ENCODE measurements at regions not wholly inside any gene's neighbourhood (a gene's known extent, or its start where the extent isn't known, plus 50 kb on each side); places are given as distances from the start of the nearest gene placed in this dataset.

- FAIRE-seq: no peak
These were observed 1087.8 kb upstream of the TMEM132C start for GRCh38 chr12:127179176-127179575.

GRCh38 chr12:127182018-127182417 is 1085.0 kb upstream of the TMEM132C start:
- no peak for FAIRE-seq
- no peak for TF ChIP-seq CTCF (IDR thresholded peaks at IDR 0.05; ENCODE audit: borderline replicate concordance, extremely low read depth, insufficient read depth)
- Histone ChIP-seq H3K4me1 (ENCODE audit: control insufficient read depth in 2 of 3, insufficient read depth in 2 of 3, low read depth in 1 of 3, low read length in 3 of 3) (no peaks in the 10 kb centered on the region), H3K36me3 (ENCODE audit: control insufficient read depth in 2 of 3, insufficient read depth in 3 of 3, low read length in 3 of 3) (no peaks in the 10 kb centered on the region), H3K27ac (ENCODE audit: low read depth in 2 of 2, low read length in 2 of 2) (no peak overlapping the region), H3K9ac (ENCODE audit: low read length in 3 of 3) (no peak overlapping the region), H3K4me3 (ENCODE audit: low read length in 3 of 3) (no peak overlapping the region), H3K27me3 (ENCODE audit: control insufficient read depth, insufficient read depth, low read length) (no peaks in the 10 kb centered on the region), H3K9me3 (ENCODE audit: control insufficient read depth in 2 of 3, insufficient read depth in 1 of 3, low read length in 3 of 3) (peaks cover 0 to 8% (median under 1%) of the 10 kb centered on the region in 3 donors)
- DNase-seq: no peak
- intact Hi-C loops (cut with DNase I): no loop called here

More at GRCh38 chr12:127179176-127179575, 1087.8 kb upstream of the TMEM132C start:
- no peak overlapping the region for H3K4me3 ChIP-seq (ENCODE audit: low read length in 3 of 3)
- DNase-seq: no peak
- intact Hi-C loops (cut with DNase I): no loop called here
- H3K4me1 ChIP-seq (ENCODE audit: control insufficient read depth in 2 of 3, insufficient read depth in 2 of 3, low read depth in 1 of 3, low read length in 3 of 3): no peaks in the 10 kb centered on the region
- H3K27ac ChIP-seq (ENCODE audit: low read depth in 2 of 2, low read length in 2 of 2): no peak overlapping the region
- H3K9ac ChIP-seq (ENCODE audit: low read length in 3 of 3): no peak overlapping the region
- H3K9me3 ChIP-seq (ENCODE audit: control insufficient read depth in 2 of 3, insufficient read depth in 1 of 3, low read length in 3 of 3): peaks cover 0 to 13% (median 3%) of the 10 kb centered on the region in 3 donors
- no peak for TF ChIP-seq CTCF (IDR thresholded peaks at IDR 0.05; ENCODE audit: borderline replicate concordance, extremely low read depth, insufficient read depth)
- no peaks in the 10 kb centered on the region for H3K36me3 ChIP-seq (ENCODE audit: control insufficient read depth in 2 of 3, insufficient read depth in 3 of 3, low read length in 3 of 3)
- H3K27me3 ChIP-seq (ENCODE audit: control insufficient read depth, insufficient read depth, low read length): no peaks in the 10 kb centered on the region

GRCh38 chr12:127189992-127190391 is 1077.0 kb upstream of the TMEM132C start:
- intact Hi-C loops (cut with DNase I): no loop called here

More at GRCh38 chr12:127189992-127190391, 1077.0 kb upstream of the TMEM132C start:
- TF ChIP-seq CTCF (IDR thresholded peaks at IDR 0.05; ENCODE audit: borderline replicate concordance, extremely low read depth, insufficient read depth): no peak
- Histone ChIP-seq H3K27ac (ENCODE audit: low read depth in 2 of 2, low read length in 2 of 2) (no peak overlapping the region), H3K4me3 (ENCODE audit: low read length in 3 of 3) (no peak overlapping the region), H3K4me1 (ENCODE audit: control insufficient read depth in 2 of 3, insufficient read depth in 2 of 3, low read depth in 1 of 3, low read length in 3 of 3) (no peaks in the 10 kb centered on the region), H3K27me3 (ENCODE audit: control insufficient read depth, insufficient read depth, low read length) (no peaks in the 10 kb centered on the region), H3K9me3 (ENCODE audit: control insufficient read depth in 2 of 3, insufficient read depth in 1 of 3, low read length in 3 of 3) (peaks cover 0 to 6% (median 0%) of the 10 kb centered on the region in 3 donors), H3K9ac (ENCODE audit: low read length in 3 of 3) (no peak overlapping the region), H3K36me3 (ENCODE audit: control insufficient read depth in 2 of 3, insufficient read depth in 3 of 3, low read length in 3 of 3) (no peaks in the 10 kb centered on the region)
- FAIRE-seq: no peak
- no peak for DNase-seq
